H9 (cell line): ENCODE measurements at regions not wholly inside any gene's neighbourhood (a gene's known extent, or its start where the extent isn't known, plus 50 kb on each side); places are given as distances from the start of the nearest gene placed in this dataset.

Experiments used
- DNase-seq: peaks from one replicate; pipeline ENCODE4 v3.0.0-alpha.2; 2017
- H2AFZ ChIP-seq: one replicate; pipeline ENCODE4 v1.6.1; 2013; ENCODE audit warnings: mild to moderate bottlenecking, low read length, control low read depth, moderate library complexity
- H2AK5ac ChIP-seq: 2 replicates; pipeline ENCODE4 v1.6.1; 2013; ENCODE audit warnings: low read length, control low read depth, mixed read lengths; ENCODE audit not compliant: insufficient read length
- H2BK120ac ChIP-seq: one replicate; pipeline ENCODE4 v1.6.1; 2013; ENCODE audit warnings: low read depth, mild to moderate bottlenecking, low read length, control low read depth, inconsistent platforms; ENCODE audit not compliant: poor library complexity, severe bottlenecking
- H2BK12ac ChIP-seq: 2 replicates; pipeline ENCODE4 v1.6.1; 2013; ENCODE audit warnings: low read length, control low read depth, mixed read lengths, low read depth; ENCODE audit not compliant: insufficient read length
- H2BK15ac ChIP-seq: 2 replicates; pipeline ENCODE4 v1.6.1; 2013; ENCODE audit warnings: low read depth, low read length, control low read depth
- H2BK20ac ChIP-seq: one replicate; pipeline ENCODE4 v1.6.1; 2013; ENCODE audit warnings: low read depth, mild to moderate bottlenecking, low read length, control low read depth, inconsistent platforms; ENCODE audit not compliant: poor library complexity, severe bottlenecking
- H2BK5ac ChIP-seq: 2 replicates; pipeline ENCODE4 v1.6.1; 2013; ENCODE audit warnings: low read length, control low read depth, mixed read lengths; ENCODE audit not compliant: insufficient read length
- H3K14ac ChIP-seq: 2 replicates; pipeline ENCODE4 v1.6.1; 2013; ENCODE audit warnings: low read length, control low read depth; ENCODE audit not compliant: insufficient read depth
- H3K18ac ChIP-seq: 2 replicates; pipeline ENCODE4 v1.6.1; 2013; ENCODE audit warnings: low read depth, mild to moderate bottlenecking, mixed read lengths, low read length, control low read depth; ENCODE audit not compliant: insufficient read length
- H3K23ac ChIP-seq: 2 replicates; pipeline ENCODE4 v1.6.1; 2013; ENCODE audit warnings: low read length, control low read depth, mixed read lengths, low read depth; ENCODE audit not compliant: insufficient read length
- H3K23me2 ChIP-seq: 2 replicates; pipeline ENCODE4 v1.6.1; 2013; ENCODE audit warnings: low read depth, mild to moderate bottlenecking, mixed read lengths, low read length, control low read depth; ENCODE audit not compliant: insufficient read length, poor library complexity, severe bottlenecking
- H3K27ac ChIP-seq: 2 replicates; pipeline ENCODE4 v1.5.1; 2013; ENCODE audit warnings: low read length, control low read depth, mixed read lengths, low read depth; ENCODE audit not compliant: insufficient read length
- H3K27me3 ChIP-seq: 2 replicates; pipeline ENCODE4 v1.6.1; 2013; ENCODE audit warnings: low read length, control low read depth, inconsistent platforms; ENCODE audit not compliant: insufficient read depth
- H3K4ac ChIP-seq: 2 replicates; pipeline ENCODE4 v1.6.1; 2013; ENCODE audit warnings: low read depth, mild to moderate bottlenecking, control low read depth, inconsistent platforms, low read length, moderate library complexity
- H3K4me1 ChIP-seq: 2 replicates; pipeline ENCODE4 v1.6.1; 2013; ENCODE audit warnings: low read length, control low read depth, inconsistent platforms; ENCODE audit not compliant: insufficient read depth
- H3K4me2 ChIP-seq: 2 replicates; pipeline ENCODE4 v1.6.1; 2013; ENCODE audit warnings: low read length, control low read depth, mixed read lengths; ENCODE audit not compliant: insufficient read length, insufficient read depth
- H3K56ac ChIP-seq: 2 replicates; pipeline ENCODE4 v1.6.1; 2013; ENCODE audit warnings: low read depth, mild to moderate bottlenecking, mixed read lengths, low read length, control low read depth; ENCODE audit not compliant: insufficient read length
- H3K79me1 ChIP-seq: 2 replicates; pipeline ENCODE4 v1.6.1; 2013; ENCODE audit warnings: low read depth, mild to moderate bottlenecking, moderate library complexity, low read length, control low read depth, inconsistent platforms; ENCODE audit not compliant: insufficient read depth, poor library complexity, severe bottlenecking
- H3K79me2 ChIP-seq: 2 replicates; pipeline ENCODE4 v1.6.1; 2013; ENCODE audit warnings: low read length, control low read depth, inconsistent platforms; ENCODE audit not compliant: insufficient read depth
- H3K9ac ChIP-seq: 2 replicates; pipeline ENCODE4 v1.6.1; 2013; ENCODE audit warnings: low read length, control low read depth, mixed read lengths; ENCODE audit not compliant: insufficient read length; ENCODE audit errors: extremely low read depth
- H3K9me3 ChIP-seq: one replicate; pipeline ENCODE4 v1.6.1; 2013; ENCODE audit warnings: low read depth, low read length, inconsistent platforms; ENCODE audit not compliant: control insufficient read depth
- H3T11ph ChIP-seq: one replicate; pipeline ENCODE4 v1.6.1; 2013; ENCODE audit warnings: mild to moderate bottlenecking, low read length, control low read depth, inconsistent platforms
- H4K20me1 ChIP-seq: one replicate; pipeline ENCODE4 v1.6.1; 2013; ENCODE audit not compliant: control insufficient read depth, insufficient read length, insufficient read depth
- H4K5ac ChIP-seq: 2 replicates; pipeline ENCODE4 v1.6.1; 2013; ENCODE audit warnings: low read depth, mild to moderate bottlenecking, mixed read lengths, low read length, control low read depth; ENCODE audit not compliant: insufficient read length
- H4K8ac ChIP-seq: replicated peaks from 2 replicates; pipeline ENCODE4 v1.6.1; 2013; ENCODE audit warnings: low read length, control low read depth, mixed read lengths, low read depth; ENCODE audit not compliant: insufficient read length
- H4K91ac ChIP-seq: 2 replicates; pipeline ENCODE4 v1.6.1; 2013; ENCODE audit warnings: low read depth, mild to moderate bottlenecking, moderate library complexity, mixed read lengths, low read length, control low read depth; ENCODE audit not compliant: insufficient read length
- H3K27ac Mint-ChIP-seq, 3 experiments: 2 replicates in 2 of 3; 3 replicates in 1 of 3; pipeline ENCODE4 v1.8.0; 2020 to 2021; ENCODE audit warnings: mixed read lengths in 3 of 3, mild to moderate bottlenecking in 1 of 3, moderate library complexity in 1 of 3
- H3K27me3 Mint-ChIP-seq: 2 replicates; pipeline ENCODE4 v1.8.0; 2021; ENCODE audit warnings: low read depth, mild to moderate bottlenecking, moderate library complexity, mixed read lengths
- H3K36me3 Mint-ChIP-seq, 3 experiments: 2 replicates in 2 of 3; 3 replicates in 1 of 3; pipeline ENCODE4 v1.8.0; 2020 to 2021; ENCODE audit warnings: low read depth in 3 of 3, mixed read lengths in 3 of 3; ENCODE audit not compliant: insufficient read depth in 1 of 3
- H3K4me1 Mint-ChIP-seq, 2 experiments: 2 replicates each; pipeline ENCODE4 v1.8.0; 2020; ENCODE audit warnings: mixed read lengths in 2 of 2
- H3K4me3 Mint-ChIP-seq, 2 experiments: 2 replicates in 1 of 2; 3 replicates in 1 of 2; pipeline ENCODE4 v1.8.0; 2020 to 2021; ENCODE audit warnings: mild to moderate bottlenecking in 2 of 2, mixed read lengths in 2 of 2, moderate library complexity in 1 of 2
- H3K9me3 Mint-ChIP-seq, 2 experiments: 2 replicates in 1 of 2; 3 replicates in 1 of 2; pipeline ENCODE4 v1.8.0; 2020; ENCODE audit warnings: mild to moderate bottlenecking in 2 of 2, mixed read lengths in 2 of 2, moderate library complexity in 1 of 2
- WGBS: extraction: QIAGEN DNeasy Blood & Tissue Kit; methylation state at CpG from one replicate; pipeline ENCODE4 v1.1.7; 2013; ENCODE audit warnings: missing lambda C conversion rate, low lambda C conversion rate, mixed read lengths; ENCODE audit not compliant: insufficient read length; ENCODE audit errors: extremely low coverage; 5-methylcytosine and 5-hydroxymethylcytosine counted together
- TF ChIP-seq, protein P1 (sequence below): fragments of 200-600 bp; sonication (generic); conservative IDR thresholded peaks from 3 replicates; pipeline ENCODE4 v1.8.0; 2021; ENCODE audit warnings: antibody characterized with exemption, mild to moderate bottlenecking

DNA sequence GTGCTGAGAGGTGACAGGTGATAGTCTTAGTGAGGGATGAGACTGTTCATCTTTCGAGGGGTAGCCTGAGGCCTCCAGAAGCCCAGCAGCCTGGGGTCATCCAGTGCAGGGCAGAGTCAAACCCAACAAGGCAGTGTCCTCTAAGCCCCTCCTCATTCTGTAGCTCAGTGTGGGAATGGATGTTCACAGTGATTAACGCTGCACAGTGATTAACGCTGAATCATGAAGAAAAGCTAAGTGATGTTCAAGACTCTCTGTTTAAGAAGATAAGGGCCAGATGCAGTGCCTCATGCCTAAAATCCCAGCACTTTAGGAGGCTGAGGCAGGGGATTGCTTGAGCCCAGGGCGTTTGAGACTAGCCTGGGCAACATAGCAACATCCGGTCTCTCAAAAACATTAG, 56.3 kb upstream of the LAPTM4A start:
- Histone ChIP-seq H3K56ac (no peak overlapping the region), H3K14ac (no peak overlapping the region), H4K8ac (no peak overlapping the region), H2AK5ac (no peak overlapping the region), H4K20me1 (no peaks in the 10 kb centered on the region), H4K5ac (no peak overlapping the region), H3T11ph (no peak overlapping the region), H3K23ac (no peak overlapping the region), H2BK20ac (no peak overlapping the region), H3K4me2 (no peak overlapping the region), H3K18ac (no peak overlapping the region), H3K79me1 (no peaks in the 10 kb centered on the region), H3K79me2 (no peaks in the 10 kb centered on the region), H3K4me1 (no peaks in the 10 kb centered on the region), H2AFZ (no peak overlapping the region), H4K91ac (no peak overlapping the region), H3K27ac (no peak overlapping the region), H2BK12ac (no peak overlapping the region), H2BK120ac (no peak overlapping the region), H3K9ac (no peak overlapping the region), H3K4ac (no peak overlapping the region), H2BK5ac (no peak overlapping the region), H3K9me3 (no peaks in the 10 kb centered on the region), H3K27me3 (no peaks in the 10 kb centered on the region), H2BK15ac (no peak overlapping the region), H3K23me2 (no peaks in the 10 kb centered on the region)
- WGBS: no CpG with 5 or more reads among the region's 5 CpGs
- Mint-ChIP-seq H3K36me3 (peaks cover 0 to 7% (median 0%) of the 10 kb centered on the region in 3 experiments; a peak in 2 of 7 replicates), H3K4me3 (no peak overlapping the region), H3K27me3 (peaks cover 30% of the 10 kb centered on the region), H3K27ac (no peak overlapping the region), H3K4me1 (peaks cover 2 to 3% of the 10 kb centered on the region in 2 experiments), H3K9me3 (peaks cover 7 to 9% of the 10 kb centered on the region in 2 experiments; a peak in 4 of 5 replicates)
- TF ChIP-seq, protein P1, sequence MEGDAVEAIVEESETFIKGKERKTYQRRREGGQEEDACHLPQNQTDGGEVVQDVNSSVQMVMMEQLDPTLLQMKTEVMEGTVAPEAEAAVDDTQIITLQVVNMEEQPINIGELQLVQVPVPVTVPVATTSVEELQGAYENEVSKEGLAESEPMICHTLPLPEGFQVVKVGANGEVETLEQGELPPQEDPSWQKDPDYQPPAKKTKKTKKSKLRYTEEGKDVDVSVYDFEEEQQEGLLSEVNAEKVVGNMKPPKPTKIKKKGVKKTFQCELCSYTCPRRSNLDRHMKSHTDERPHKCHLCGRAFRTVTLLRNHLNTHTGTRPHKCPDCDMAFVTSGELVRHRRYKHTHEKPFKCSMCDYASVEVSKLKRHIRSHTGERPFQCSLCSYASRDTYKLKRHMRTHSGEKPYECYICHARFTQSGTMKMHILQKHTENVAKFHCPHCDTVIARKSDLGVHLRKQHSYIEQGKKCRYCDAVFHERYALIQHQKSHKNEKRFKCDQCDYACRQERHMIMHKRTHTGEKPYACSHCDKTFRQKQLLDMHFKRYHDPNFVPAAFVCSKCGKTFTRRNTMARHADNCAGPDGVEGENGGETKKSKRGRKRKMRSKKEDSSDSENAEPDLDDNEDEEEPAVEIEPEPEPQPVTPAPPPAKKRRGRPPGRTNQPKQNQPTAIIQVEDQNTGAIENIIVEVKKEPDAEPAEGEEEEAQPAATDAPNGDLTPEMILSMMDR: no peak
- no peak for DNase-seq
